ENCODE measurements at regions not wholly inside any gene's neighbourhood (a gene's known extent, or its start where the extent isn't known, plus 50 kb on each side); places are given as distances from the start of the nearest gene placed in this dataset.

DNA sequence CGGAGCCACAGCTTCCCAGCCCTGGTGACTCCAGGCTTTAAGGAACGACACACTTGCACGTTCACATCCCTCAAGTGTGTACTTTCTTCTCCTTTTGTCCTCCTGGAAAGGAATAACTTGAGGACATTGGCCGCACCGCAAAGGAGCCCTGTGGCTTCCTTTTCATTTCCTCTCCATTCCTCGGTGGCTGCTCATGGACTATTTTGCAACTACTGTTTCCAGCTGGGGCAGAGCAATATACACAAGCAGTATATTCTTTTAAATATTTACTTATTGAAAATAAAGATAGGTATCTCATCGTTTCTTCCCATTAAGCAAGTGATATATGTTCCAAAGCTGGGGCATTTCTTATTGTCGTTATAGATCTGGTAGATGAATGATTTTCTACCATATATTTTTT lies 97.2 kb upstream of the LYZL1 start:
- DNase-seq (ENCODE audit: low read depth): no peak
- TF ChIP-seq, protein P1, sequence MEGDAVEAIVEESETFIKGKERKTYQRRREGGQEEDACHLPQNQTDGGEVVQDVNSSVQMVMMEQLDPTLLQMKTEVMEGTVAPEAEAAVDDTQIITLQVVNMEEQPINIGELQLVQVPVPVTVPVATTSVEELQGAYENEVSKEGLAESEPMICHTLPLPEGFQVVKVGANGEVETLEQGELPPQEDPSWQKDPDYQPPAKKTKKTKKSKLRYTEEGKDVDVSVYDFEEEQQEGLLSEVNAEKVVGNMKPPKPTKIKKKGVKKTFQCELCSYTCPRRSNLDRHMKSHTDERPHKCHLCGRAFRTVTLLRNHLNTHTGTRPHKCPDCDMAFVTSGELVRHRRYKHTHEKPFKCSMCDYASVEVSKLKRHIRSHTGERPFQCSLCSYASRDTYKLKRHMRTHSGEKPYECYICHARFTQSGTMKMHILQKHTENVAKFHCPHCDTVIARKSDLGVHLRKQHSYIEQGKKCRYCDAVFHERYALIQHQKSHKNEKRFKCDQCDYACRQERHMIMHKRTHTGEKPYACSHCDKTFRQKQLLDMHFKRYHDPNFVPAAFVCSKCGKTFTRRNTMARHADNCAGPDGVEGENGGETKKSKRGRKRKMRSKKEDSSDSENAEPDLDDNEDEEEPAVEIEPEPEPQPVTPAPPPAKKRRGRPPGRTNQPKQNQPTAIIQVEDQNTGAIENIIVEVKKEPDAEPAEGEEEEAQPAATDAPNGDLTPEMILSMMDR (conservative IDR thresholded peaks at IDR 0.05; ENCODE audit: control insufficient read depth, insufficient read depth, low read depth, low read length): no peak
- H3K4me3 ChIP-seq (ENCODE audit: control insufficient read depth, low read depth, low read length): no peak overlapping the region

DNA sequence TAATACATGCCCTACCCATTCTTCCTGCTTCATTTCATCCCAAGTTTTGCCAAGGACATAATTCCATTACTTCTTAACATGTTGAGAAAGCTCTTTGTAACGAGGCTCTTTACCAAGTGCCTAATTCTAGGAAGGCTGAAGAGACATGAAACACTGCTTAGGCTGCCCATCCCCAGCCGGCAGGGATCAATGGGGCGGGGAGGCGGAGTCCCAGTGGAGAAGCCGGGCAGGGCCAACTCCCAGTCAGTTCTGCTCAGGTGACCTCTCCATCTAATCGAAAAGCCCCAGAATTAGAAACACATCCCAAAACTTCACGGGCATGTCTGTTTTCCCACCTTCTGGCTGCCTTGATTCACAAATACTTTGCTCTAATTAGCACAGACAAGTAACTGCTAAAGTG lies 89.5 kb upstream of the LYZL1 start:
- H3K4me3 ChIP-seq (ENCODE audit: control insufficient read depth, low read depth, low read length): no peak overlapping the region
- no peak for DNase-seq (ENCODE audit: low read depth)
- TF ChIP-seq, protein P1 (conservative IDR thresholded peaks at IDR 0.05; ENCODE audit: control insufficient read depth, insufficient read depth, low read depth, low read length): no peak

DNA sequence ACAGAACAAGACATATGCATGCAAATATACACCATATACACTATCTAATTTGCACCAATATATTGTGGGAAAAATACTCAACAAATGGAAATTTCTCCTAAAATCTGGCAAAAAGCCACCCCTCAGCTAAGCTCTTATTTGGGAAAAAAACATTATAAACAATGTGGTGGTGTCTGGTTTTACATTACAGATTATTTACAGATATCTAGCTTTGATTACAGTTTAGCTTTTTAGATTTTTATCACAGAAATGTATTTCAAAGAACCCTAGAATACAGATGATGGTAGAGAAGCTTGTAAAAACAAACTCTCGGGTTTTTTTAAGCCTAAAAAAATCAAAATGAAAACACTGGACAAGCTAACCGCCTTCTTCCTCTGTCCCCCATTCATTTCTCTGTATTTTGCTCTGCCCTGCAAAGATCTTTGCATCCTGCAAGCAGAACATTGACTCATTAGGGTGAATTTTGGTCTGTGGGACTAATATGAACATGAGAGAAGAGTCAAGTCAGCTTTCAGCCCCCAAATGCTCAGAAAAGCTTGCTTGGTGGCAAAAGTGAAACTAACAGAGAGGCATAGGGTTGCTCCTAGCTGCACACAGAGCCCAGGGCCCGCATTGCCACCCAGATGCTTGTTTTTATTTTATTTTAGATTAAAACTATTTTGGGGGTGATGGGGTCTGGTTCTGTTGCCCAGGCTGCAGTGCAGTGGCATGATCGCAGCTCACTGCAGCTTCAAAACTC lies 88.8 kb upstream of the LYZL1 start:
- TF ChIP-seq, protein P1 (conservative IDR thresholded peaks at IDR 0.05; ENCODE audit: control insufficient read depth, insufficient read depth, low read depth, low read length): no peak
- no peak overlapping the region for H3K4me3 ChIP-seq (ENCODE audit: control insufficient read depth, low read depth, low read length)
- no peak for DNase-seq (ENCODE audit: low read depth)

DNA sequence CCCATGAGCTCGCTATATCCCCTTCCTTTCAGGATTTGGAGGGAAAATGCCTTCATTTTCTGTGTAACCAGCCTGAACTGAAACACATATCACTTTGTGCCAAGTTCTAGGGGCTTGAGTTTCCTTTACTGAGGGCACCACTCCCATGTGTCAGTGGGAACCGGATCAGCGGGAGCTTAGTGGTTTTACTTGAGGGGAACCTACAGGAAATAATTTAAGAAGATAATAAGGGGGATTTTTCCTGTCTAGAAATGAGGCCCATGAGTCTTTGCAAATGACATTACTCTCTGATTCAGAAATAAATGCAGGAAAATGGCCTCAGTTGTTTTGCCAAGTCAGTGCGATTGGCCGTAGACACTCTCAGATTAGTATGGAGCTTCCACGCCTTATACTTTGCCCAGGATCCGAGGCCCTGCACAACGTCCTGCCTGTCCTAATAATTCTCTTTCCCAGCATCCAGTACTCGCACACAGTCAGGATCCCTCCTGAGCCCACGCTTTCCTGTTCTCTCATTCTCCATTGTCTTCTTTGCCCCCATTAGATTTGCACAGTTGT lies 86.4 kb upstream of the LYZL1 start:
- TF ChIP-seq, protein P1 (conservative IDR thresholded peaks at IDR 0.05; ENCODE audit: control insufficient read depth, insufficient read depth, low read depth, low read length): no peak
- DNase-seq (ENCODE audit: low read depth): no peak
- no peak overlapping the region for H3K4me3 ChIP-seq (ENCODE audit: control insufficient read depth, low read depth, low read length)

DNA sequence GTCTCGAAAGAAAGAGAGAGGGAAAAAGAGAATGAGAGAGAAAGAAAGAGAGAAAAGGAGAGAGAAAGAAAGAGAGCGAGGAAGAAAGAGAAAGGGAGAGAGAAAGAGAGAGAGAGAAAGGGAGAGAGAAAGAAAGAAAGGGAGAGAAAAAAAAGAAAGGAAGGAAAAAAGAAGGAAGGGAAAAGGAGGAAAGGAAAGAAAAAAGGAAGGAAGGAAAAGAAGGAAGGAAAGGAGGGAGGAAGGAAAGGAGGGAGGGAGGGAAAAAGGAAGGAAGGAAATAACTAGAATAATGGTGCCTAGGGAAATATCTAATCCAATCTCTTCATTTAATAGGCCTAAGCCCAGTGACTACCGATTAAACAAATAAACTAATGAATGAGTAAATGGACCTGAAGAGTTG lies 85.4 kb upstream of the LYZL1 start:
- H3K4me3 ChIP-seq (ENCODE audit: control insufficient read depth, low read depth, low read length): no peak overlapping the region
- TF ChIP-seq, protein P1 (conservative IDR thresholded peaks at IDR 0.05; ENCODE audit: control insufficient read depth, insufficient read depth, low read depth, low read length): no peak
- no peak for DNase-seq (ENCODE audit: low read depth)

DNA sequence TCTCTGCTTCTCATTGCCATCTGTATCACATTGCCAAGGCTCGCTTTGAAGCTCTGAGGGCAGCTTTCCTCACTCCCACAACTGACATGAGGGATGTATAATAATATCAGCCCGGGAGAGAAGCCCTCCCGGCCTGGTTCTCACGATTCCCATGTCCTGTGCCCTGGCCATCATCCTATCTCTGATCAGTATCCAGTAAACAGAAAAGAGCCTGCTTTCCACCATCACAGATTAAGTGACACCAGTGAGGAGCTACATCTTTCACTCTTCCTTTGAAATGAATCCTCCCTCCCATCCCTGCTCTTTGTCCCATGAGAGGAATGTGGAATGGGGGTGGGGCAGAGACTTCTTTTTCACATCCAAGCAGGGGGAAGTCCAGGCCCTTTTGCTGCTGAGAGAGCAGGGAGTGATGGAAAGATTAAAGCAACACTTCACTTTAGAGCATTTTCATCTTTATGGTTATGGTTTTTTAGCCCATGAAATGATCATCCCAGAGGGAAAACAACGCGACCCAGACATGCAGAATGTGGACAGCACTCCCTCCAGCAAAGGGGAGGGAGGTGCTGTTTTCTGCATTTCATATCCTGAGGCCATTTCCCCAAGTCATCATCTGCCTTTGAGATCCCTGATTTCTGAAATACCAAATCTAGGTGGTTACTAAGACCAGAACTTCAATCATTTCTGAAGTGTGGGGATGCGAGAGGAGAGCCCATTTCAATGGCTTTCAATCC lies 84.6 kb upstream of the LYZL1 start:
- H3K4me3 ChIP-seq (ENCODE audit: control insufficient read depth, low read depth, low read length): no peak overlapping the region
- TF ChIP-seq, protein P1 (conservative IDR thresholded peaks at IDR 0.05; ENCODE audit: control insufficient read depth, insufficient read depth, low read depth, low read length): no peak
- no peak for DNase-seq (ENCODE audit: low read depth)

Measured in fibroblast of mammary gland (primary cell).